Esophagus muscularis mucosa (tissue), 4 donors: ENCODE measurements at regions not wholly inside any gene's neighbourhood (a gene's known extent, or its start where the extent isn't known, plus 50 kb on each side); places are given as distances from the start of the nearest gene placed in this dataset.
"Not testable (repeated sequence)": the region's sequence is repeated elsewhere in the genome, so short reads cannot be mapped to it uniquely, and the experiment has no call there.

Experiments
- DNase-seq: peaks from one replicate; pipeline ENCODE4 v3.0.0-alpha.2; 2017; ENCODE audit errors: extremely low spot score
- H3K27ac ChIP-seq, 4 donors: fragments of 200-600 bp; sonication (generic); replicated peaks in 1 of 4; 1 replicate in 3 of 4; 2 replicates in 1 of 4; pipeline ENCODE4 v1.5.1; 2016 to 2019; ENCODE audit warnings: mild to moderate bottlenecking in 1 of 4
- H3K27me3 ChIP-seq, 4 donors: fragments of 200-600 bp; sonication (generic); one replicate each; pipeline versions ENCODE4 v1.5.1 to v1.6.0; 2016 to 2019
- H3K36me3 ChIP-seq, 4 donors: fragments of 200-600 bp; sonication (generic); one replicate each; pipeline ENCODE4 v1.5.1; 2016 to 2019
- H3K4me1 ChIP-seq, 4 donors: fragments of 200-600 bp; sonication (generic); one replicate each; pipeline ENCODE4 v1.5.1; 2016 to 2019
- H3K4me3 ChIP-seq, 4 donors: fragments of 200-600 bp; sonication (generic); 1 replicate in 2 of 4; 2 replicates in 2 of 4; pipeline ENCODE4 v1.5.1; 2016 to 2019; ENCODE audit warnings: mild to moderate bottlenecking in 4 of 4, moderate library complexity in 1 of 4
- H3K9me3 ChIP-seq, 4 donors: fragments of 200-600 bp; sonication (generic); 1 replicate in 3 of 4; 2 replicates in 1 of 4; pipeline ENCODE4 v1.5.1; 2016 to 2019
- CTCF ChIP-seq, 3 experiments: fragments of 200-600 bp in 2 of 3; fragments of 450-650 bp in 1 of 3; sonication (generic) in 2 of 3; IDR thresholded peaks; one replicate each; pipeline ENCODE4 v1.5.1; 2017 to 2019; ENCODE audit warnings: antibody characterized with exemption in 3 of 3, mild to moderate bottlenecking in 2 of 3, moderate library complexity in 1 of 3
- EP300 ChIP-seq: sonication (generic); formaldehyde crosslinking; IDR thresholded peaks from one replicate; pipeline ENCODE4 v1.6.1; 2017; ENCODE audit warnings: antibody characterized with exemption
- POLR2A ChIP-seq: fragments of 450-650 bp; IDR thresholded peaks from one replicate; pipeline ENCODE4 v1.6.1; 2017; ENCODE audit warnings: antibody characterized with exemption, moderate library complexity, mild to moderate bottlenecking, low read depth
- POLR2AphosphoS5 ChIP-seq, 2 donors: sonication (generic); formaldehyde crosslinking; IDR thresholded peaks; one replicate each; pipeline ENCODE4 v1.6.1; 2017; ENCODE audit warnings: antibody characterized with exemption in 2 of 2
- WGBS: methylation state at CpG from one replicate; pipeline ENCODE4 v1.1.5; 2018; 5-methylcytosine and 5-hydroxymethylcytosine counted together
- intact Hi-C: fragments of 100-400 bp; cut with DNase I; formaldehyde crosslinking; loops from one replicate; pipeline ENCODE4 v1.15.1; 2023

GRCh38 chr13:43961909-43962308 is 82.2 kb downstream of the LACC1 start:
- no peak for DNase-seq
- no peaks in the 10 kb centered on the region for H3K27me3 ChIP-seq
- no peaks in the 10 kb centered on the region for H3K4me1 ChIP-seq
- intact Hi-C loops = no loop called here
- 100% methylated on average over 4 of the region's 4 CpGs for WGBS
- TF ChIP-seq POLR2AphosphoS5 (IDR thresholded peaks at IDR 0.05) = no peak
- no peak for TF ChIP-seq POLR2A
- TF ChIP-seq CTCF (IDR thresholded peaks at IDR 0.05) = no peak
- no peak for TF ChIP-seq EP300
- no peak overlapping the region for H3K4me3 ChIP-seq
- H3K9me3 ChIP-seq = no peaks in the 10 kb centered on the region
- H3K27ac ChIP-seq = no peak overlapping the region
- no peaks in the 10 kb centered on the region for H3K36me3 ChIP-seq

- intact Hi-C loops = no loop called here
- WGBS = 75% methylated on average over 4 of the region's 4 CpGs
- TF ChIP-seq POLR2A (no peak), POLR2AphosphoS5 (IDR thresholded peaks at IDR 0.05) (no peak), EP300 (no peak), CTCF (IDR thresholded peaks at IDR 0.05) (no peak)
- H3K9me3 ChIP-seq = no peaks in the 10 kb centered on the region
- H3K4me1 ChIP-seq = no peaks in the 10 kb centered on the region
- peak; percentile 81 for DNase-seq
- H3K27ac ChIP-seq = no peak overlapping the region
- H3K4me3 ChIP-seq = no peak overlapping the region
- H3K36me3 ChIP-seq = no peaks in the 10 kb centered on the region
- H3K27me3 ChIP-seq = no peaks in the 10 kb centered on the region
Observed at GRCh38 chr13:43963726-43964125, 84.0 kb downstream of the LACC1 start.

- H3K36me3 ChIP-seq = no peaks in the 10 kb centered on the region
- WGBS = 90% methylated on average over 2 of the region's 2 CpGs
- H3K4me1 ChIP-seq = no peaks in the 10 kb centered on the region
- no peak overlapping the region for H3K27ac ChIP-seq
- H3K4me3 ChIP-seq = no peak overlapping the region
- no peaks in the 10 kb centered on the region for H3K27me3 ChIP-seq
- TF ChIP-seq POLR2AphosphoS5 (IDR thresholded peaks at IDR 0.05) = no peak
- TF ChIP-seq EP300 = no peak
- no peak for TF ChIP-seq CTCF (IDR thresholded peaks at IDR 0.05)
- no peak for TF ChIP-seq POLR2A
- peak; percentile 80 for DNase-seq
- intact Hi-C loops = no loop called here
- no peaks in the 10 kb centered on the region for H3K9me3 ChIP-seq
Observed at GRCh38 chr13:43964698-43965458, 85.2 kb downstream of the LACC1 start.

- no peaks in the 10 kb centered on the region for H3K4me1 ChIP-seq
- no peaks in the 10 kb centered on the region for H3K36me3 ChIP-seq
- TF ChIP-seq EP300 = no peak
- TF ChIP-seq POLR2AphosphoS5 (IDR thresholded peaks at IDR 0.05) = no peak
- TF ChIP-seq CTCF (IDR thresholded peaks at IDR 0.05) = no peak
- TF ChIP-seq POLR2A = no peak
- H3K27me3 ChIP-seq = no peaks in the 10 kb centered on the region
- intact Hi-C loops = no loop called here
- no peak overlapping the region for H3K4me3 ChIP-seq
- DNase-seq = peak; percentile 72
- H3K9me3 ChIP-seq = no peaks in the 10 kb centered on the region
- no peak overlapping the region for H3K27ac ChIP-seq
- WGBS = 94% methylated on average over 8 of the region's 8 CpGs
Observed at GRCh38 chr13:43965459-43965845, 85.7 kb downstream of the LACC1 start.

GRCh38 chr13:43968251-43968942 is 88.7 kb downstream of the LACC1 start:
- H3K36me3 ChIP-seq, intact Hi-C loops, H3K4me1 ChIP-seq, H3K27me3 ChIP-seq, DNase-seq, H3K9me3 ChIP-seq, H3K27ac ChIP-seq, H3K4me3 ChIP-seq: not testable (repeated sequence)
- WGBS = 93% methylated on average over 56 of the region's 63 CpGs

- intact Hi-C loops, H3K27ac ChIP-seq, H3K9me3 ChIP-seq, H3K36me3 ChIP-seq, DNase-seq, H3K4me1 ChIP-seq, H3K4me3 ChIP-seq, H3K27me3 ChIP-seq: not testable (repeated sequence)
- 93% methylated on average over 11 of the region's 33 CpGs for WGBS
Observed at GRCh38 chr13:43968943-43969690, 89.4 kb downstream of the LACC1 start.

- H3K4me3 ChIP-seq, H3K9me3 ChIP-seq, H3K36me3 ChIP-seq, H3K27ac ChIP-seq, H3K27me3 ChIP-seq, DNase-seq, H3K4me1 ChIP-seq, intact Hi-C loops: not testable (repeated sequence)
- 85% methylated on average over 12 of the region's 27 CpGs for WGBS
Observed at GRCh38 chr13:43969919-43970318, 90.2 kb downstream of the LACC1 start.
